Keratinocyte (primary cell): ENCODE measurements at regions not wholly inside any gene's neighbourhood (a gene's known extent, or its start where the extent isn't known, plus 50 kb on each side); places are given as distances from the start of the nearest gene placed in this dataset.

Experiments
- DNase-seq: peaks from one replicate; pipeline ENCODE4 v3.0.0-alpha.2; 2011; ENCODE audit warnings: low read depth, missing footprints, low spot score
- FAIRE-seq: peaks from 2 replicates; lab custom pipeline; 2011; peaks lifted over from hg19 to GRCh38; lab: Jason Lieb, UNC
- H2AFZ ChIP-seq: 2 replicates; pipeline ENCODE4 v1.6.0; 2012; ENCODE audit warnings: low read length, control low read depth, inconsistent platforms; ENCODE audit not compliant: control insufficient read depth
- H3K27ac ChIP-seq: 2 replicates; pipeline ENCODE4 v1.5.1; 2011; ENCODE audit warnings: low read length; ENCODE audit not compliant: control insufficient read depth, insufficient read depth
- H3K27me3 ChIP-seq: 3 replicates; pipeline ENCODE4 v1.6.0; 2011; ENCODE audit warnings: low read length; ENCODE audit not compliant: control insufficient read depth, insufficient read depth; ENCODE audit errors: extremely low read depth
- H3K36me3 ChIP-seq, 2 experiments: 2 replicates in 1 of 2; 3 replicates in 1 of 2; pipeline ENCODE4 v1.5.1; 2011; ENCODE audit warnings: low read length in 2 of 2, mild to moderate bottlenecking in 1 of 2; ENCODE audit not compliant: control insufficient read depth in 2 of 2, insufficient read depth in 2 of 2; ENCODE audit errors: extremely low read depth in 1 of 2
- H3K4me1 ChIP-seq: 3 replicates; pipeline ENCODE4 v1.5.1; 2011; ENCODE audit warnings: low read length; ENCODE audit not compliant: control insufficient read depth, insufficient read depth; ENCODE audit errors: extremely low read depth
- H3K4me2 ChIP-seq: 3 replicates; pipeline ENCODE4 v1.6.0; 2011; ENCODE audit warnings: low read depth, low read length; ENCODE audit not compliant: control insufficient read depth, insufficient read depth; ENCODE audit errors: extremely low read depth
- H3K4me3 ChIP-seq, 3 experiments: fragments of 200-600 bp in 1 of 3; sonication (generic) in 1 of 3; 2 replicates in 2 of 3; 3 replicates in 1 of 3; pipeline ENCODE4 v1.5.1; 2011 to 2016; ENCODE audit warnings: low read length in 3 of 3, mild to moderate bottlenecking in 3 of 3, control low read depth in 2 of 3, inconsistent platforms in 1 of 3, low read depth in 1 of 3, mixed read lengths in 1 of 3, mixed run types in 1 of 3, moderate library complexity in 1 of 3; ENCODE audit not compliant: control insufficient read depth in 2 of 3, insufficient read depth in 2 of 3; ENCODE audit errors: extremely low read depth in 1 of 3
- H3K79me2 ChIP-seq: 2 replicates; pipeline ENCODE4 v1.6.0; 2012; ENCODE audit warnings: low read length; ENCODE audit not compliant: control insufficient read depth, insufficient read depth
- H3K9ac ChIP-seq: 3 replicates; pipeline ENCODE4 v1.6.0; 2011; ENCODE audit warnings: low read length; ENCODE audit not compliant: control insufficient read depth, insufficient read depth; ENCODE audit errors: extremely low read depth
- H3K9me1 ChIP-seq: 3 replicates; pipeline ENCODE4 v1.6.0; 2011; ENCODE audit warnings: low read length; ENCODE audit not compliant: control insufficient read depth, insufficient read depth; ENCODE audit errors: extremely low read depth
- H3K9me3 ChIP-seq: 2 replicates; pipeline ENCODE4 v1.5.1; 2012; ENCODE audit warnings: low read depth, low read length; ENCODE audit not compliant: control insufficient read depth
- H4K20me1 ChIP-seq: 3 replicates; pipeline ENCODE4 v1.6.0; 2011; ENCODE audit warnings: low read length; ENCODE audit not compliant: control insufficient read depth, insufficient read depth; ENCODE audit errors: extremely low read depth
- EZH2 ChIP-seq: IDR thresholded peaks from one replicate; pipeline ENCODE4 v1.6.1; 2012; ENCODE audit warnings: inconsistent platforms, mild to moderate bottlenecking, low read length, moderate library complexity
- dilution Hi-C: fragments of 300-500 bp; cut with MboI; formaldehyde crosslinking; loops from one replicate; pipeline ENCODE4 v1.7.0; 2020; ENCODE audit warnings: low sequenced_read_pairs; ENCODE audit not compliant: extremely low pct_ligation_motif_present
- TF ChIP-seq, protein P1 (sequence below), 3 experiments: IDR thresholded peaks in 1 of 3; conservative IDR thresholded peaks in 1 of 3; optimal IDR thresholded peaks in 1 of 3; 2 replicates in 2 of 3; 3 replicates in 1 of 3; pipeline versions ENCODE3 to v1.5.1; 2011; ENCODE audit warnings: low read length in 3 of 3, mild to moderate bottlenecking in 3 of 3, moderate library complexity in 2 of 3, control low read depth in 1 of 3, inconsistent platforms in 1 of 3; ENCODE audit not compliant: insufficient read depth in 2 of 3; ENCODE audit errors: extremely low read depth in 1 of 3

- Histone ChIP-seq H3K27ac (no peak overlapping the region), H3K36me3 (no peaks in the 10 kb centered on the region), H2AFZ (no peak overlapping the region), H3K9ac (no peak overlapping the region), H3K9me1 (no peaks in the 10 kb centered on the region), H3K9me3 (no peaks in the 10 kb centered on the region), H4K20me1 (no peaks in the 10 kb centered on the region), H3K4me1 (no peaks in the 10 kb centered on the region), H3K4me2 (no peak overlapping the region), H3K79me2 (no peaks in the 10 kb centered on the region), H3K27me3 (no peaks in the 10 kb centered on the region), H3K4me3 (no peak overlapping the region)
- dilution Hi-C loops, result no loop called here
- no peak for FAIRE-seq
- no peak for DNase-seq
- no peak for TF ChIP-seq EZH2
- TF ChIP-seq, protein P1, sequence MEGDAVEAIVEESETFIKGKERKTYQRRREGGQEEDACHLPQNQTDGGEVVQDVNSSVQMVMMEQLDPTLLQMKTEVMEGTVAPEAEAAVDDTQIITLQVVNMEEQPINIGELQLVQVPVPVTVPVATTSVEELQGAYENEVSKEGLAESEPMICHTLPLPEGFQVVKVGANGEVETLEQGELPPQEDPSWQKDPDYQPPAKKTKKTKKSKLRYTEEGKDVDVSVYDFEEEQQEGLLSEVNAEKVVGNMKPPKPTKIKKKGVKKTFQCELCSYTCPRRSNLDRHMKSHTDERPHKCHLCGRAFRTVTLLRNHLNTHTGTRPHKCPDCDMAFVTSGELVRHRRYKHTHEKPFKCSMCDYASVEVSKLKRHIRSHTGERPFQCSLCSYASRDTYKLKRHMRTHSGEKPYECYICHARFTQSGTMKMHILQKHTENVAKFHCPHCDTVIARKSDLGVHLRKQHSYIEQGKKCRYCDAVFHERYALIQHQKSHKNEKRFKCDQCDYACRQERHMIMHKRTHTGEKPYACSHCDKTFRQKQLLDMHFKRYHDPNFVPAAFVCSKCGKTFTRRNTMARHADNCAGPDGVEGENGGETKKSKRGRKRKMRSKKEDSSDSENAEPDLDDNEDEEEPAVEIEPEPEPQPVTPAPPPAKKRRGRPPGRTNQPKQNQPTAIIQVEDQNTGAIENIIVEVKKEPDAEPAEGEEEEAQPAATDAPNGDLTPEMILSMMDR (optimal IDR thresholded peaks at IDR 0.05 in 1 of 3, IDR thresholded peaks at IDR 0.05 in 1 of 3, conservative IDR thresholded peaks at IDR 0.05 in 1 of 3; ENCODE audit: extremely low read depth in 1 of 3, insufficient read depth in 2 of 3, low read length in 3 of 3), result no peak
Observed at GRCh38 chr2:34632327-34632726, 1033.2 kb upstream of the FAM98A start.

- TF ChIP-seq EZH2, result no peak
- TF ChIP-seq, protein P1 (optimal IDR thresholded peaks at IDR 0.05 in 1 of 3, IDR thresholded peaks at IDR 0.05 in 1 of 3, conservative IDR thresholded peaks at IDR 0.05 in 1 of 3; ENCODE audit: extremely low read depth in 1 of 3, insufficient read depth in 2 of 3, low read length in 3 of 3), result no peak
- Histone ChIP-seq H4K20me1 (no peaks in the 10 kb centered on the region), H3K9me1 (no peaks in the 10 kb centered on the region), H3K9ac (no peak overlapping the region), H3K4me1 (no peaks in the 10 kb centered on the region), H3K79me2 (no peaks in the 10 kb centered on the region), H3K4me3 (no peak overlapping the region), H3K4me2 (no peak overlapping the region), H2AFZ (no peak overlapping the region), H3K27ac (no peak overlapping the region), H3K27me3 (no peaks in the 10 kb centered on the region), H3K36me3 (no peaks in the 10 kb centered on the region), H3K9me3 (no peaks in the 10 kb centered on the region)
- dilution Hi-C loops, result no loop called here
- DNase-seq, result no peak
- FAIRE-seq, result no peak
Observed at GRCh38 chr2:34627003-34627402, 1027.9 kb upstream of the FAM98A start.
